Tibial artery (tissue), 4 donors: ENCODE measurements at regions not wholly inside any gene's neighbourhood (a gene's known extent, or its start where the extent isn't known, plus 50 kb on each side); places are given as distances from the start of the nearest gene placed in this dataset.

Source experiments
- DNase-seq, 2 donors: peaks; one replicate each; pipeline ENCODE4 v3.0.0-alpha.2; 2019
- H3K27ac ChIP-seq, 2 donors: fragments of 200-600 bp; sonication (generic) in 1 of 2; 1 replicate in 1 of 2; 2 replicates in 1 of 2; pipeline ENCODE4 v1.5.1; 2018 to 2019; ENCODE audit warnings: mild to moderate bottlenecking in 1 of 2
- H3K27me3 ChIP-seq, 2 donors: fragments of 200-600 bp; sonication (generic) in 1 of 2; one replicate each; pipeline versions ENCODE4 v1.5.1 to v1.6.0; 2016 to 2019
- H3K36me3 ChIP-seq, 3 donors: fragments of 200-600 bp; sonication (generic) in 2 of 3; one replicate each; pipeline ENCODE4 v1.5.1; 2016 to 2019; ENCODE audit warnings: mild to moderate bottlenecking in 2 of 3
- H3K4me1 ChIP-seq, 4 donors: fragments of 200-600 bp; sonication (generic) in 2 of 4; 1 replicate in 3 of 4; 2 replicates in 1 of 4; pipeline ENCODE4 v1.5.1; 2016 to 2019
- H3K4me3 ChIP-seq, 2 donors: fragments of 200-600 bp; sonication (generic) in 1 of 2; 1 replicate in 1 of 2; 2 replicates in 1 of 2; pipeline ENCODE4 v1.5.1; 2018 to 2019; ENCODE audit warnings: mild to moderate bottlenecking in 2 of 2
- H3K9me3 ChIP-seq, 3 donors: fragments of 200-600 bp; sonication (generic) in 1 of 3; one replicate each; pipeline ENCODE4 v1.5.1; 2016 to 2019
- CTCF ChIP-seq, 2 experiments: fragments of 200-600 bp in 1 of 2; fragments of 450-650 bp in 1 of 2; IDR thresholded peaks; one replicate each; pipeline ENCODE4 v1.5.1; 2017 to 2019; ENCODE audit warnings: antibody characterized with exemption in 2 of 2, mild to moderate bottlenecking in 1 of 2, moderate library complexity in 1 of 2
- intact Hi-C: fragments of 100-400 bp; cut with DNase I; formaldehyde crosslinking; loops from one replicate; pipeline ENCODE4 v1.15.0; 2023; ENCODE audit warnings: low total_unique reads

GRCh38 chr5:74009502-74009901 lies 383.5 kb downstream of the ARHGEF28 start:
- Histone ChIP-seq H3K27me3 (no peaks in the 10 kb centered on the region), H3K9me3 (no peaks in the 10 kb centered on the region), H3K4me3 (no peak overlapping the region), H3K27ac (no peak overlapping the region), H3K4me1 (no peaks in the 10 kb centered on the region), H3K36me3 (no peaks in the 10 kb centered on the region)
- intact Hi-C loops, result no loop called here
- no peak for TF ChIP-seq CTCF (IDR thresholded peaks at IDR 0.05)
- no peak for DNase-seq

GRCh38 chr5:74007193-74007592 lies 381.2 kb downstream of the ARHGEF28 start:
- Histone ChIP-seq H3K4me3 (no peak overlapping the region), H3K4me1 (no peaks in the 10 kb centered on the region), H3K27ac (no peak overlapping the region), H3K27me3 (no peaks in the 10 kb centered on the region), H3K9me3 (no peaks in the 10 kb centered on the region), H3K36me3 (no peaks in the 10 kb centered on the region)
- TF ChIP-seq CTCF (IDR thresholded peaks at IDR 0.05), result no peak
- no peak for DNase-seq
- intact Hi-C loops, result no loop called here

GRCh38 chr5:73999297-73999696 lies 373.3 kb downstream of the ARHGEF28 start:
- Histone ChIP-seq H3K9me3 (no peaks in the 10 kb centered on the region), H3K27ac (no peak overlapping the region), H3K27me3 (no peaks in the 10 kb centered on the region), H3K4me1 (no peaks in the 10 kb centered on the region), H3K36me3 (no peaks in the 10 kb centered on the region), H3K4me3 (no peak overlapping the region)
- no peak for DNase-seq
- TF ChIP-seq CTCF (IDR thresholded peaks at IDR 0.05), result no peak
- intact Hi-C loops, result no loop called here

GRCh38 chr5:73998489-73998888 lies 372.5 kb downstream of the ARHGEF28 start:
- Histone ChIP-seq H3K9me3 (no peaks in the 10 kb centered on the region), H3K4me1 (no peaks in the 10 kb centered on the region), H3K36me3 (no peaks in the 10 kb centered on the region), H3K4me3 (no peak overlapping the region), H3K27ac (no peak overlapping the region), H3K27me3 (no peaks in the 10 kb centered on the region)
- intact Hi-C loops, result no loop called here
- DNase-seq, result no peak
- no peak for TF ChIP-seq CTCF (IDR thresholded peaks at IDR 0.05)

GRCh38 chr5:73997960-73998359 lies 372.0 kb downstream of the ARHGEF28 start:
- no peak for DNase-seq
- Histone ChIP-seq H3K9me3 (no peaks in the 10 kb centered on the region), H3K27me3 (no peaks in the 10 kb centered on the region), H3K36me3 (no peaks in the 10 kb centered on the region), H3K4me1 (no peaks in the 10 kb centered on the region), H3K27ac (no peak overlapping the region), H3K4me3 (no peak overlapping the region)
- TF ChIP-seq CTCF (IDR thresholded peaks at IDR 0.05), result no peak
- intact Hi-C loops, result no loop called here

GRCh38 chr5:73996151-73996755 lies 370.3 kb downstream of the ARHGEF28 start:
- no peak for DNase-seq
- no peaks in the 10 kb centered on the region for H3K4me1 ChIP-seq
- no peaks in the 10 kb centered on the region for H3K27me3 ChIP-seq
- no peaks in the 10 kb centered on the region for H3K9me3 ChIP-seq
- intact Hi-C loops, result no loop called here
- H3K27ac ChIP-seq, result no peak overlapping the region
- TF ChIP-seq CTCF (IDR thresholded peaks at IDR 0.05), result no peak
- no peak overlapping the region for H3K4me3 ChIP-seq
- H3K36me3 ChIP-seq, result no peaks in the 10 kb centered on the region
